HG03280 (cell line): ENCODE measurements at regions not wholly inside any gene's neighbourhood (a gene's known extent, or its start where the extent isn't known, plus 50 kb on each side); places are given as distances from the start of the nearest gene placed in this dataset.
"Not testable (repeated sequence)": the region's sequence is repeated elsewhere in the genome, so short reads cannot be mapped to it uniquely, and the experiment has no call there.

Experiments used
- ATAC-seq: cut with Tn5 transposase; IDR thresholded peaks from one replicate; pipeline ENCODE4 v1.9.1; 2021; ENCODE audit warnings: mild to moderate bottlenecking, moderate library complexity; ENCODE audit not compliant: unreplicated experiment

DNA sequence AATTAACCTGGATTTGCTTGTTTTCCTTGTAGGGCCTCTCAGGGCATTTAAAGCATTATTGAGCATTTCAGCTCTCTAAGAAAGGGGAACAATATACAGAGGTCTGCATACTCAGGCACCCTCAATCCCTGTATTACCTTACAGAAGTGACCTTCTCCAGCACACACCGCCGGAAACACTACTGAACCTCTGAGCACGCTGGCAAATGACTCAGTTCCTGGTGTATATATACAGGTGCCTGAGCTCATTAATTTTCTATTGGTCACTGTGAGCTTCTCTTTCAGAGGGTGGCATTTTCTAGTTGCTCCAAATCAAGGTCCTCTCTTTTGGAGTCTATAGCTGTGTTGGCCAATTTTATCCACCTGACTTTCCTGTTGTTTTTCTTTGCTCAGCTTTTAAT lies 85.2 kb upstream of the COPS8 start:
- ATAC-seq, result no peak

DNA sequence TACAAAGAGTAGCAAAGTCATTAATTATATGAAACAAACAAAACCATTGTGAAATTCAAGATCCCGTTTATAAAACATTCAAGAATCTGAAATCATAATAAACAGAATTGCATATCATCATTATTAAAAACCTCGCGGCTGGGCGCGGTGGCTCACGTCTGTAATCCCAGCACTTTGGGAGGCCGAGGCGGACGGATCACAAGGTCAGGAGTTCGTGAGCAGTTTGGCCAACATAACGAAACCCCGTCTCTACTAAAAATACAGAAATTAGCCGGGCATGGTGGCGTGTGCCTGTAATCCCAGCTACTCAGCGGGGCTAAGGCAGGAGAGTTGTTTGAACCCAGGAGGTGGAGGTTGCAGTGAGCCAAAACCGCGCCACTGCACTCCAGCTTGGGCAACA lies 80.3 kb upstream of the COPS8 start:
- not testable (repeated sequence) for ATAC-seq

- no peak for ATAC-seq
Measured at GRCh38 chr2:237011206-237011795, 74.4 kb upstream of the COPS8 start.

GRCh38 chr2:237012004-237012403 lies 73.7 kb upstream of the COPS8 start:
- ATAC-seq, result no peak

DNA sequence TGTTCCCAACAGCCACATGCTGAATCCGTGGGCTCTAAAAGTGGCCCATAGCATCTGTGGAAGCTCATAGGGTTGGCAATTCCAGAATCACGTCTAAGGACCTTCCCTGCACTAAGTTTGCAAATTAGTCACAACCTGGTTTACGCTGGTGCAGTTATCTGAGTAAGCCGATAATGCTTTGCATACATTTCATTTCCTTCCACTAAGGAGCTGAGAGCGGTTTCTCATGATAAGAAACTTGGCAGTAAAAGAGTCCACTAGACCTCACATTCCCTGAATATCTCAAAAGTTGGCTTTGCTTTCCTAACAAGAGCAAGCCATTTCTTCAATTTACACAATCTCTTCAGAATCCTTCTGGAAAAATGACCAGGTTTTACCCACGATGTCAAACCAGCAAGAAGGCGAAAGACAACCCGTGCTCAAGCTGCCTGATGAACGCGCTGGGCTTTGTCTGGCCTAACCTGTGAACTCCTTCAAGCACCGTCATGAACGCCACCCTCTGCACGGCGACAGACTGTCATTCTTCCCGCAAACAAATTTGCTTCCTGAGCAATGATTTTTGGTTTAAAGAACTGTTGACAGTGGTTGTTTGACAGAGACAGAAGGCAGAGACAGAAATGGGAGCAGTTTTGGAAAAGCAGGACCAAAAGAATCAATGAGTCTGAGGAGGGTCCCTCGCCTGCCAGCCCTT lies 73.0 kb upstream of the COPS8 start:
- ATAC-seq, result no peak

- no peak for ATAC-seq
Measured at GRCh38 chr2:237016121-237016915, 69.4 kb upstream of the COPS8 start.

GRCh38 chr2:237020090-237020489 lies 65.6 kb upstream of the COPS8 start:
- ATAC-seq, result no peak

GRCh38 chr2:237022533-237022932 lies 63.2 kb upstream of the COPS8 start:
- ATAC-seq, result no peak

GRCh38 chr2:237024255-237024654 lies 61.4 kb upstream of the COPS8 start:
- ATAC-seq, result no peak

DNA sequence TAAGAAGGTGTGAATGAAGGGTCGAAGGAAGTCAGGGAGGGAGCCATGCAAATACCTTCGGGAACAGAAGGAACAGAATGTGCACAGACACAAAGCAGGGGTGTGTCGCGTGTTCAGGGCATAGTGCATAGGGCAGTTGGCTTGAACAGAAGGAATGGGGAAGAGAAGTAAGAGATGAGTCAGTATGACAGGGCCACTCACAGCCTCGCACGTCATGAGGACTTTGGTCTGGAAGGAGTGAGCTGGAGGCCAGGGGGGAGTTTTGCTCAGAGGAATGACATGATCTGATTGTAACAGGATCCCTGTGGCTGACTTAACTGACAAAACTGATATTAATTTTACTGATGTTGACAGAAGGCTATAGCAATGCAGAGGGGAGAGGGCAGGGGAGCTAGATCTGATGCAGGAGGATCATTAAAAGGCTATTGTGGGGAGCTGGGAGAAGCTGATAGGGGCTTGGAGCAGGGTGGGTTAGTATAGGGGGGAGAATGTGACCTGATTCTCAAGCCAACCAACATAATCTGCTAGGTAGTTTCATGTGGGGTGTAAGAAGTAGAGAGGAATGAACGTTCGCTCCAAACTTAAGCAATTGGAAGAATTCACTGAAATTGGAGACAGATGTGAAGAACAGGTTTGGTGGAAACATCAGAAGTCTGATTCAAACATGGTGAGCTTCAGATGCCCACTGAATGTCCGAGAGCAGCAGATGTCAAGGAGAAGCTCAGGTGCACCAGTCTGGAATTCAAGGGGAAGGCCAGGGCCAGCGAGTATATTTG lies 60.4 kb upstream of the COPS8 start:
- no peak for ATAC-seq

DNA sequence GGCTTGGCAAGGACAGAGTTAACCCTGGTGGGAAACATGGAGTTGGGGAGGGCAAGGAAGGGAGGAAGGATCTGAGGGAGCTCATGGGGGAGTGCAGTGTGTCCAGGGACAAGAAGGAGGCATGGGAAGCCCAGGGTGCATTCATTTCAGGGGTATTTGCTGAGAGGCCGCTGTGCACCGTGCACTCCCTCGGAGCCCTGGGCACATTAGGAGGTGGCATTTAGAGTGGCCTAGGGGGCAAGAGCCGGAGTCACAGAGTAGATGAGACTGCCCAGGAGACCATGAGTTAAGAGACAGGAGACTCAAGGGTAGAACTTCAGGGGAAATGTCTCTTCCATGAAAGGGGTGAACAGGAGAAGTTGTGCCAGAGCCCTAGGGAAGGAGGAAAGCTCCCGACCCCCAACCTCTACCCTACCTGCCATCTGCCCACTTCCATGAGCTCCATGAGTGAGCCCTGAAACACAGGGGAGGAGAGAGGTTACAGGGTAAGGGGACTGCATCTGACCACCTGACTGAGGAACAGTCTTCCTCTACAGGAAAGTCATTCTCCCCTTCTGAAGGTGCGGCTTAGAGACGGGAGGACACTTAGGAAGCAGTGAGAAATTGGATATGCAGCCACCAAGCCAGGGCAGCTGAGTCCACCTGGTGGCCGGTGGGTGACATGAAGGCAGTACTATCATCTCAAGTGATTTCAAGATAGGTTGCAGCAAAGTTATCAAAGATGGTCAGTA lies 58.5 kb upstream of the COPS8 start:
- no peak for ATAC-seq

DNA sequence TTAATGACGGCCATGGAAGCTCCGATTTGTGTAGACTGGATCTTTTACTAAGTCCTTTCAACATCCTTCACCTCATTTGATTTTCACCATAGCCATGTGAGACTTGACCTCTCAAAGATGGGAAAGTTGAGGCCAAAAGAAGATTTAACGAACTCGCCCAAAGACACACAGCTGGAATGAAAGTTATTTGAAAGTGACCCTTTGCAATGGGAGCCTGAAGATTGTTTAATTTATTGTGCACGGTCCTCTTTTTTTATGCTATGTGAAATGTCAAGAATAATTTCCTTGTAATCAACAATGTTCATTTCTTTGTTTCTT lies 58.0 kb upstream of the COPS8 start:
- ATAC-seq, result no peak

DNA sequence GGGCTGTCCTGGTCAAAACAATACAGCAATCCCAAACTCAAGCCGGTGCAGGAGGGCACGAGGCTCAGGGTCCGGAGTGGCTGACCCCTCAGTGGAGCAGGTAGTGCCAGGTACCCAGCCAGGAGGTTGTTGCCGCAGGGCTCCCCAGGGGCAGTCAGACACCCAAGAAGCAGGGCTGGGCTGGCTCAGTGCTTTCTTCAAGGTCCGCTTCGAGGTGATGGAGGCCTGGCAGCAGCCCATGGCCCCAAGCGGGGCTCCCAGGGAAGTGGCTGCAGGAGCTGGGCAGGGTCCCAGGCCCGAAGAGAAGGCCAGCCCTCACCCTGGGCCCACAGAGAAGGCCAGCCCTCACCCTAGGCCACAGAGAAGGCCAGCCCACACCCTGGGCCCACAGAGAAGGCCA lies 55.3 kb upstream of the COPS8 start:
- no peak for ATAC-seq

GRCh38 chr2:237033536-237034060 lies 52.1 kb upstream of the COPS8 start:
- no peak for ATAC-seq

- no peak for ATAC-seq
Measured at GRCh38 chr2:237035781-237036475, 49.8 kb upstream of the COPS8 start.
